H1 (cell line): ENCODE measurements at regions not wholly inside any gene's neighbourhood (a gene's known extent, or its start where the extent isn't known, plus 50 kb on each side); places are given as distances from the start of the nearest gene placed in this dataset.

Experiments used
- CTCF ChIA-PET: fragments of 300-600 bp; sonication (Branson Sonifier 250); formaldehyde crosslinking; loops from one replicate; lab custom pipeline; 2021; ENCODE audit not compliant: partially characterized antibody; lab: Charles Lee
- POLR2A ChIA-PET: fragments of 300-600 bp; sonication (Branson Sonifier 250); formaldehyde crosslinking; loops from one replicate; lab custom pipeline; 2021; ENCODE audit warnings: inconsistent platforms; ENCODE audit not compliant: partially characterized antibody; lab: Charles Lee
- DNase-seq, 2 experiments: peaks; one replicate each; pipeline versions ENCODE4 v3.0.0 to v3.0.0-alpha.2; 2010 to 2022; ENCODE audit warnings: low spot score in 2 of 2, low read depth in 1 of 2, mixed read lengths in 1 of 2
- FAIRE-seq: peaks from 2 replicates; lab custom pipeline; 2011; peaks lifted over from hg19 to GRCh38; lab: Jason Lieb, UNC
- H2AFZ ChIP-seq: 2 replicates; pipeline ENCODE4 v1.8.1; 2012; ENCODE audit warnings: low read length, inconsistent platforms
- H2AK5ac ChIP-seq: 2 replicates; pipeline ENCODE4 v1.6.1; 2013; ENCODE audit warnings: low read depth, low read length
- H2BK120ac ChIP-seq: replicated peaks from 2 replicates; pipeline ENCODE3; 2013; ENCODE audit warnings: low read depth, low read length, inconsistent platforms
- H2BK12ac ChIP-seq: 2 replicates; pipeline ENCODE4 v1.6.1; 2013; ENCODE audit warnings: low read depth, low read length
- H2BK15ac ChIP-seq: 2 replicates; pipeline ENCODE4 v1.6.1; 2013; ENCODE audit warnings: low read length
- H2BK20ac ChIP-seq: 2 replicates; pipeline ENCODE4 v1.6.1; 2013; ENCODE audit warnings: low read length
- H2BK5ac ChIP-seq: 2 replicates; pipeline ENCODE4 v1.6.1; 2013; ENCODE audit warnings: low read depth, low read length
- H3K14ac ChIP-seq: 2 replicates; pipeline ENCODE4 v1.6.1; 2013; ENCODE audit warnings: inconsistent platforms; ENCODE audit not compliant: insufficient read length
- H3K18ac ChIP-seq: 2 replicates; pipeline ENCODE4 v1.6.1; 2013; ENCODE audit warnings: low read length; ENCODE audit errors: extremely low read depth
- H3K23ac ChIP-seq: 2 replicates; pipeline ENCODE4 v1.6.1; 2013; ENCODE audit warnings: inconsistent platforms; ENCODE audit not compliant: insufficient read length
- H3K23me2 ChIP-seq: 2 replicates; pipeline ENCODE4 v1.6.1; 2013; ENCODE audit warnings: low read depth, low read length
- H3K27ac ChIP-seq: 2 replicates; pipeline ENCODE4 v1.6.1; 2011; ENCODE audit warnings: low read depth, low read length, inconsistent platforms
- H3K27me3 ChIP-seq, 4 experiments: replicated peaks in 1 of 4; 1 replicate in 1 of 4; 2 replicates in 3 of 4; pipeline versions ENCODE4 v1.6.1 to v1.8.1; 2011 to 2013; ENCODE audit warnings: low read length in 3 of 4, mild to moderate bottlenecking in 3 of 4, inconsistent platforms in 2 of 4, mixed read lengths in 2 of 4, moderate library complexity in 1 of 4; ENCODE audit not compliant: control insufficient read depth in 3 of 4, insufficient read depth in 3 of 4; ENCODE audit errors: extremely low read depth in 1 of 4
- H3K36me3 ChIP-seq, 4 experiments: 2 replicates each; pipeline versions ENCODE4 v1.6.1 to v1.8.1; 2011 to 2013; ENCODE audit warnings: mild to moderate bottlenecking in 4 of 4, low read length in 3 of 4, moderate library complexity in 2 of 4, control low read depth in 1 of 4, inconsistent platforms in 1 of 4; ENCODE audit not compliant: insufficient read depth in 4 of 4, control insufficient read depth in 2 of 4
- H3K4ac ChIP-seq: replicated peaks from 2 replicates; pipeline ENCODE3; 2013; ENCODE audit warnings: low read length, low read depth, mixed read lengths, inconsistent platforms; ENCODE audit not compliant: insufficient read length
- H3K4me1 ChIP-seq, 4 experiments: replicated peaks in 1 of 4; 1 replicate in 1 of 4; 2 replicates in 3 of 4; pipeline versions ENCODE4 v1.6.1 to v1.8.1; 2011 to 2013; ENCODE audit warnings: low read length in 3 of 4, inconsistent platforms in 2 of 4, mixed read lengths in 1 of 4; ENCODE audit not compliant: insufficient read depth in 4 of 4, control insufficient read depth in 3 of 4
- H3K4me2 ChIP-seq, 2 experiments: 2 replicates each; pipeline versions ENCODE4 v1.6.1 to v1.8.1; 2011 to 2013; ENCODE audit warnings: low read depth in 2 of 2, low read length in 2 of 2, control low read depth in 1 of 2, inconsistent platforms in 1 of 2, mild to moderate bottlenecking in 1 of 2; ENCODE audit not compliant: insufficient read depth in 1 of 2
- H3K4me3 ChIP-seq, 4 experiments: fragments of 200-600, 300-600 bp in 1 of 4; sonication (generic), shearing (Covaris generic), sonication (Bioruptor Twin) in 1 of 4; 2 replicates each; pipeline versions ENCODE4 v1.5.1 to v1.8.1; 2011 to 2016; ENCODE audit warnings: low read length in 4 of 4, low read depth in 3 of 4, control low read depth in 2 of 4, inconsistent platforms in 2 of 4, mild to moderate bottlenecking in 2 of 4, mixed read lengths in 1 of 4, moderate library complexity in 1 of 4; ENCODE audit not compliant: insufficient read depth in 2 of 4; ENCODE audit errors: extremely low read depth in 1 of 4
- H3K56ac ChIP-seq: replicated peaks from 2 replicates; pipeline ENCODE3; 2013; ENCODE audit warnings: low read depth, mild to moderate bottlenecking, mixed read lengths, low read length, inconsistent platforms; ENCODE audit not compliant: insufficient read length
- H3K79me1 ChIP-seq: 2 replicates; pipeline ENCODE4 v1.6.1; 2013; ENCODE audit warnings: low read depth, low read length, control low read depth
- H3K79me2 ChIP-seq, 2 experiments: 2 replicates each; pipeline versions ENCODE4 v1.6.1 to v1.8.1; 2012 to 2013; ENCODE audit warnings: low read length in 2 of 2, mild to moderate bottlenecking in 2 of 2, inconsistent platforms in 1 of 2; ENCODE audit not compliant: insufficient read depth in 2 of 2, control insufficient read depth in 1 of 2
- H3K9ac ChIP-seq, 4 experiments: replicated peaks in 1 of 4; 1 replicate in 1 of 4; 2 replicates in 3 of 4; pipeline versions ENCODE4 v1.6.1 to v1.8.1; 2011 to 2013; ENCODE audit warnings: low read depth in 3 of 4, low read length in 3 of 4, control low read depth in 2 of 4, mild to moderate bottlenecking in 2 of 4, moderate library complexity in 2 of 4, inconsistent platforms in 1 of 4; ENCODE audit errors: extremely low read depth in 1 of 4
- H3K9me3 ChIP-seq, 2 experiments: 2 replicates each; pipeline versions ENCODE4 v1.6.1 to v1.8.1; 2012 to 2013; ENCODE audit warnings: mild to moderate bottlenecking in 2 of 2, moderate library complexity in 2 of 2, control low read depth in 1 of 2, inconsistent platforms in 1 of 2, low read depth in 1 of 2, low read length in 1 of 2, mixed read lengths in 1 of 2; ENCODE audit not compliant: insufficient read depth in 2 of 2
- H4K20me1 ChIP-seq, 2 experiments: replicated peaks in 1 of 2; 2 replicates each; pipeline versions ENCODE3 to v1.8.1; 2011 to 2013; ENCODE audit warnings: inconsistent platforms in 2 of 2, low read length in 2 of 2, mild to moderate bottlenecking in 1 of 2; ENCODE audit not compliant: insufficient read depth in 2 of 2, control insufficient read depth in 1 of 2
- H4K5ac ChIP-seq: 2 replicates; pipeline ENCODE4 v1.6.1; 2013; ENCODE audit warnings: low read length, low read depth, mixed read lengths, inconsistent platforms; ENCODE audit not compliant: insufficient read length
- H4K8ac ChIP-seq: 2 replicates; pipeline ENCODE4 v1.8.0; 2013; ENCODE audit warnings: mild to moderate bottlenecking, moderate library complexity, low read length, inconsistent platforms; ENCODE audit not compliant: insufficient read depth; ENCODE audit errors: extremely low read depth
- H4K91ac ChIP-seq: replicated peaks from 2 replicates; pipeline ENCODE3; 2013; ENCODE audit warnings: low read length, mixed read lengths, inconsistent platforms; ENCODE audit not compliant: insufficient read length
- ASH2L ChIP-seq: fragments of 200-600, 300-600 bp; sonication (generic); IDR thresholded peaks from one replicate; pipeline ENCODE4 v1.7.1; 2017; ENCODE audit warnings: low read length
- CHD1 ChIP-seq: IDR thresholded peaks from 2 replicates; pipeline ENCODE4 v1.6.1; 2012; ENCODE audit warnings: low read depth, low read length, improper control_type of control experiment
- EZH2 ChIP-seq: fragments of 200-600 bp; sonication (generic); IDR thresholded peaks from 2 replicates; pipeline ENCODE4 v1.7.1; 2012; ENCODE audit warnings: low read depth, mild to moderate bottlenecking, moderate library complexity, low read length, inconsistent platforms; ENCODE audit not compliant: severe bottlenecking
- GABPA ChIP-seq: IDR thresholded peaks from 2 replicates; pipeline ENCODE4 v1.6.1; 2011; ENCODE audit warnings: mild to moderate bottlenecking, low read length, moderate library complexity, borderline replicate concordance; ENCODE audit not compliant: insufficient read depth
- HDAC2 ChIP-seq, 2 experiments: fragments of 300-600 bp in 1 of 2; sonication (generic) in 1 of 2; IDR thresholded peaks; 2 replicates each; pipeline ENCODE4 v1.6.1; 2011 to 2012; ENCODE audit warnings: low read depth in 2 of 2, low read length in 2 of 2, mild to moderate bottlenecking in 2 of 2, moderate library complexity in 2 of 2, borderline replicate concordance in 1 of 2, inconsistent platforms in 1 of 2
- POU5F1 ChIP-seq: IDR thresholded peaks from 2 replicates; pipeline ENCODE4 v1.6.1; 2011; ENCODE audit warnings: low read depth, mild to moderate bottlenecking, low read length, moderate library complexity
- RFX5 ChIP-seq: IDR thresholded peaks from 2 replicates; pipeline ENCODE4 v1.6.1; 2011; ENCODE audit warnings: low read depth, low read length, improper control_type of control experiment, borderline replicate concordance
- SAP30 ChIP-seq: fragments of 300-600 bp; sonication (generic); IDR thresholded peaks from 2 replicates; pipeline ENCODE4 v1.7.1; 2012; ENCODE audit warnings: low read length, moderate library complexity, mild to moderate bottlenecking, inconsistent platforms; ENCODE audit not compliant: insufficient read depth, insufficient replicate concordance
- YY1 ChIP-seq: IDR thresholded peaks from 2 replicates; pipeline ENCODE4 v1.6.1; 2011; ENCODE audit warnings: low read depth, mild to moderate bottlenecking, low read length
- WGBS, 2 experiments: shearing (Covaris generic) in 1 of 2; methylation state at CpG; one replicate each; pipeline versions ENCODE4 v1.1.6 to v1.1.7; 2013 to 2015; ENCODE audit warnings: low lambda C conversion rate in 2 of 2, mixed read lengths in 2 of 2, inconsistent platforms in 1 of 2, low coverage in 1 of 2, missing lambda C conversion rate in 1 of 2; ENCODE audit not compliant: insufficient replicate concordance in 2 of 2, insufficient coverage in 1 of 2, insufficient read length in 1 of 2; ENCODE audit errors: extremely low coverage in 1 of 2, missing lambda C conversion rate in 1 of 2; 5-methylcytosine and 5-hydroxymethylcytosine counted together
- TF ChIP-seq, protein P1 (sequence below): IDR thresholded peaks from 2 replicates; pipeline ENCODE4 v1.6.1; 2012; ENCODE audit warnings: inconsistent platforms
- TF ChIP-seq, protein P2 (sequence below), 3 experiments: IDR thresholded peaks; 1 replicate in 2 of 3; 2 replicates in 1 of 3; pipeline versions ENCODE4 v1.5.1 to v1.6.1; 2011; ENCODE audit warnings: low read length in 3 of 3, mild to moderate bottlenecking in 3 of 3, inconsistent platforms in 2 of 3, low read depth in 1 of 3, moderate library complexity in 1 of 3; ENCODE audit not compliant: insufficient read depth in 1 of 3; ENCODE audit errors: control extremely low read depth in 1 of 3

DNA sequence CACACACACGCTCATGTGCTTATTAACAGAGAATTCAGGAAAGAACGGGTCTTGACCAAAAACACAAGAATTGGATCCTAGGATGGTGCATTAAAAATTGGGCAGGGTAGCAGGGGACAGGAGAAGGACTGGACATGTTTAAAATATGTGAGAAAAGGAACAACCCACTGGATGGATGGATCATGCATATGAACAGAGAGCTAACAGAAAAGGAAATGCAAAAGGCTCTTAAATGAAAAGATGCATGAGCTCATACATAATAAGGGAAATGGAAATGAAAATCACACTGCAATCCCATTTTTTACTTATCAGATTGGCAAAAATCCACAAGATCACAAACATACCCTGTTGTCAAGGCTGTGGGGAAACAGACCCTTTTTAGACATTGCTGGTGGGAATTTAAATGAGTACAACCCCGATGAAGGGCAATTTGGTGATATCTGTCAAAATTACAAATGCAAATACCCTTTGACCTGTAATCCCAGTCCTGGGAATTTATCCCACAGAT lies 440.6 kb upstream of the SLC14A2 start:
- no peaks in the 10 kb centered on the region for H3K79me1 ChIP-seq
- no peak overlapping the region for H2BK120ac ChIP-seq
- H3K9me3 ChIP-seq = no peaks in the 10 kb centered on the region
- no peak overlapping the region for H3K23ac ChIP-seq
- H3K4me2 ChIP-seq = no peak overlapping the region
- no peak overlapping the region for H2BK15ac ChIP-seq
- H3K79me2 ChIP-seq = no peaks in the 10 kb centered on the region
- H3K4me1 ChIP-seq = no peaks in the 10 kb centered on the region
- WGBS, 2 experiments = 96% methylated on average over 3 of the region's 3 CpGs; no CpG with 5 or more reads in 1 of the 2 experiments
- H3K23me2 ChIP-seq = no peaks in the 10 kb centered on the region
- no peak overlapping the region for H4K8ac ChIP-seq
- no peaks in the 10 kb centered on the region for H3K36me3 ChIP-seq
- H3K14ac ChIP-seq = no peak overlapping the region
- no peak overlapping the region for H3K56ac ChIP-seq
- H3K27ac ChIP-seq = no peak overlapping the region
- H3K4ac ChIP-seq = no peak overlapping the region
- no peak overlapping the region for H3K9ac ChIP-seq
- ChIA-PET POLR2A (no interaction called here), CTCF (no interaction called here)
- H2AK5ac ChIP-seq = no peak overlapping the region
- no peaks in the 10 kb centered on the region for H4K20me1 ChIP-seq
- H4K5ac ChIP-seq = no peak overlapping the region
- no peak overlapping the region for H3K4me3 ChIP-seq
- H2AFZ ChIP-seq = no peak overlapping the region
- H2BK12ac ChIP-seq = no peak overlapping the region
- H4K91ac ChIP-seq = no peak overlapping the region
- no peak for DNase-seq
- H3K18ac ChIP-seq = no peak overlapping the region
- no peak for FAIRE-seq
- no peaks in the 10 kb centered on the region for H3K27me3 ChIP-seq
- H2BK20ac ChIP-seq = no peak overlapping the region
- H2BK5ac ChIP-seq = no peak overlapping the region
- TF ChIP-seq, protein P1, sequence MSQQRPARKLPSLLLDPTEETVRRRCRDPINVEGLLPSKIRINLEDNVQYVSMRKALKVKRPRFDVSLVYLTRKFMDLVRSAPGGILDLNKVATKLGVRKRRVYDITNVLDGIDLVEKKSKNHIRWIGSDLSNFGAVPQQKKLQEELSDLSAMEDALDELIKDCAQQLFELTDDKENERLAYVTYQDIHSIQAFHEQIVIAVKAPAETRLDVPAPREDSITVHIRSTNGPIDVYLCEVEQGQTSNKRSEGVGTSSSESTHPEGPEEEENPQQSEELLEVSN = no peak
- no peak for TF ChIP-seq EZH2
- TF ChIP-seq SAP30 = no peak
- no peak for TF ChIP-seq HDAC2 (IDR thresholded peaks at IDR 0.05; ENCODE audit: borderline replicate concordance in 1 of 2, low read depth in 2 of 2, low read length in 2 of 2)
- no peak for TF ChIP-seq YY1
- TF ChIP-seq GABPA = no peak
- TF ChIP-seq, protein P2, sequence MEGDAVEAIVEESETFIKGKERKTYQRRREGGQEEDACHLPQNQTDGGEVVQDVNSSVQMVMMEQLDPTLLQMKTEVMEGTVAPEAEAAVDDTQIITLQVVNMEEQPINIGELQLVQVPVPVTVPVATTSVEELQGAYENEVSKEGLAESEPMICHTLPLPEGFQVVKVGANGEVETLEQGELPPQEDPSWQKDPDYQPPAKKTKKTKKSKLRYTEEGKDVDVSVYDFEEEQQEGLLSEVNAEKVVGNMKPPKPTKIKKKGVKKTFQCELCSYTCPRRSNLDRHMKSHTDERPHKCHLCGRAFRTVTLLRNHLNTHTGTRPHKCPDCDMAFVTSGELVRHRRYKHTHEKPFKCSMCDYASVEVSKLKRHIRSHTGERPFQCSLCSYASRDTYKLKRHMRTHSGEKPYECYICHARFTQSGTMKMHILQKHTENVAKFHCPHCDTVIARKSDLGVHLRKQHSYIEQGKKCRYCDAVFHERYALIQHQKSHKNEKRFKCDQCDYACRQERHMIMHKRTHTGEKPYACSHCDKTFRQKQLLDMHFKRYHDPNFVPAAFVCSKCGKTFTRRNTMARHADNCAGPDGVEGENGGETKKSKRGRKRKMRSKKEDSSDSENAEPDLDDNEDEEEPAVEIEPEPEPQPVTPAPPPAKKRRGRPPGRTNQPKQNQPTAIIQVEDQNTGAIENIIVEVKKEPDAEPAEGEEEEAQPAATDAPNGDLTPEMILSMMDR (IDR thresholded peaks at IDR 0.05; ENCODE audit: control extremely low read depth in 1 of 3, insufficient read depth in 1 of 3, low read depth in 1 of 3, low read length in 3 of 3) = no peak
- TF ChIP-seq POU5F1 = no peak
- no peak for TF ChIP-seq CHD1
- no peak for TF ChIP-seq ASH2L
- TF ChIP-seq RFX5 = no peak
